Keratinocyte (primary cell): ENCODE measurements at regions not wholly inside any gene's neighbourhood (a gene's known extent, or its start where the extent isn't known, plus 50 kb on each side); places are given as distances from the start of the nearest gene placed in this dataset.

Experiments used
- CTCF ChIP-seq, 3 experiments: IDR thresholded peaks in 1 of 3; conservative IDR thresholded peaks in 1 of 3; optimal IDR thresholded peaks in 1 of 3; 2 replicates in 2 of 3; 3 replicates in 1 of 3; pipeline versions ENCODE3 to v1.5.1; 2011; ENCODE audit warnings: low read length in 3 of 3, mild to moderate bottlenecking in 3 of 3, moderate library complexity in 2 of 3, control low read depth in 1 of 3, inconsistent platforms in 1 of 3; ENCODE audit not compliant: insufficient read depth in 2 of 3; ENCODE audit errors: extremely low read depth in 1 of 3
- EZH2 ChIP-seq: IDR thresholded peaks from one replicate; pipeline ENCODE4 v1.6.1; 2012; ENCODE audit warnings: inconsistent platforms, mild to moderate bottlenecking, low read length, moderate library complexity

- no peak for TF ChIP-seq CTCF (optimal IDR thresholded peaks at IDR 0.05 in 1 of 3, IDR thresholded peaks at IDR 0.05 in 1 of 3, conservative IDR thresholded peaks at IDR 0.05 in 1 of 3; ENCODE audit: extremely low read depth in 1 of 3, insufficient read depth in 2 of 3, low read length in 3 of 3)
- no peak for TF ChIP-seq EZH2
Observed at GRCh38 chr6:82057846-82058554, 189.5 kb downstream of the IBTK start.
